Large intestine (tissue), 3 donors: ENCODE measurements at regions not wholly inside any gene's neighbourhood (a gene's known extent, or its start where the extent isn't known, plus 50 kb on each side); places are given as distances from the start of the nearest gene placed in this dataset.

Experiments
- DNase-seq, 2 donors: peaks; one replicate each; pipeline versions ENCODE4 v3.0.0 to v3.0.0-alpha.2; 2013
- H3K27ac ChIP-seq: one replicate; pipeline ENCODE4 v1.5.1; 2013; ENCODE audit warnings: low read length
- H3K27me3 ChIP-seq: 2 replicates; pipeline ENCODE4 v1.6.1; 2013; ENCODE audit warnings: low read length; ENCODE audit not compliant: control insufficient read depth, insufficient read depth
- H3K36me3 ChIP-seq: 2 replicates; pipeline ENCODE4 v1.6.1; 2013; ENCODE audit warnings: low read length; ENCODE audit not compliant: control insufficient read depth, insufficient read depth
- H3K4me1 ChIP-seq: one replicate; pipeline ENCODE4 v1.6.1; 2013; ENCODE audit warnings: low read length; ENCODE audit not compliant: control insufficient read depth, insufficient read depth
- H3K4me3 ChIP-seq: one replicate; pipeline ENCODE4 v1.5.1; 2013; ENCODE audit warnings: low read length
- H3K9me3 ChIP-seq: one replicate; pipeline ENCODE4 v1.6.1; 2013; ENCODE audit warnings: mild to moderate bottlenecking, low read depth, low read length, moderate library complexity; ENCODE audit not compliant: control insufficient read depth
- WGBS: methylation state at CpG from one replicate; pipeline ENCODE4 v1.1.5; 2013; ENCODE audit warnings: low lambda C conversion rate; ENCODE audit not compliant: insufficient coverage; 5-methylcytosine and 5-hydroxymethylcytosine counted together

GRCh38 chr13:44118881-44119280 lies 239.2 kb downstream of the LACC1 start:
- Histone ChIP-seq H3K4me3 (no peak overlapping the region), H3K36me3 (no peaks in the 10 kb centered on the region), H3K27me3 (no peaks in the 10 kb centered on the region), H3K27ac (no peak overlapping the region), H3K4me1 (peaks cover 6% of the 10 kb centered on the region), H3K9me3 (peaks cover 10% of the 10 kb centered on the region)
- DNase-seq: no peak

- no peak for DNase-seq
- Histone ChIP-seq H3K4me1 (peaks cover 6% of the 10 kb centered on the region), H3K27ac (no peak overlapping the region), H3K36me3 (no peaks in the 10 kb centered on the region), H3K9me3 (peaks cover 12% of the 10 kb centered on the region), H3K4me3 (no peak overlapping the region), H3K27me3 (no peaks in the 10 kb centered on the region)
- no CpG with 5 or more reads among the region's 2 CpGs for WGBS
Measured at GRCh38 chr13:44120043-44120442, 240.3 kb downstream of the LACC1 start.

DNA sequence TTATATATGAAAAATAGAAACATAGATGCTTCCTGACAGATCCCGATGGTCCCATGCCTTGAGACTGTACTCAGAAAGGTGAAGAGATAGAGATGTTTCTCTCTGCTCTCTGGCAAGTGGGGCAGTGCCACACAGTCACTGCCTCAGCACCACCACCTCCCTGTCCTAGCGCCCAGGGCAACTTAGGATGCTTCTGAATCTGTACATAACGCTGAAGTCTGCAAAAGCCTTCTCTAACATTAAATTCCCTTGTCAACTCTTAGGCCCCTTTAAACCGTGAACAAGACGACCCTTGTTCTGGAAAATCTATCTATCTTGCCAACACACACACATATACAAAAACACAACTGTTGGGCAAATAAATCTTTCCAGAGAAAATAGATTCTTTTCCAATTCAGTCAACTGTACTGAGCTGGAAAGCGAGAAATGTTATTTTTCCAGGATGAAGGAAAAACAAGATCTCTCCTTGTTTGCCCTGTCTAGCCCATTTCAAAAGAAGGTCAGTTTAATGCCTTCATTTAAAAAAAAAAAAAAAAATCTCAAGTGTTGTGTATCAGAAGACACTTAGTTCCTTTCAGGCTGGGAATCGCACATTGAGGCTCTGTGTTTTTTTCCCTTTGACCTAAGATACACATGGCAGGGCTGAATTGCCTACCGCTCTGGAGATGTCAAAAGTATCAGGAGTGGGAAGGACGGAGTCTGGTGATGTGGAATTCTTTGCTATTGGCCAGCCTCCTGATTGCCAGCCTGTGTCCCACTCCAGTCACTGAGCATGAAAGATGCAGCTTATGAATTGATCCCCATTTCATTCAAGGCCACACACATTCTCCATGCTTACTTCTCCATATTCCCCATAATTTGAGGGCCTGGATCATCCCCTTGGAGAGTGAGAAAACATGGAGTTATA lies 241.4 kb downstream of the LACC1 start:
- Histone ChIP-seq H3K36me3 (no peaks in the 10 kb centered on the region), H3K4me3 (no peak overlapping the region), H3K27ac (no peak overlapping the region), H3K9me3 (peaks cover 12% of the 10 kb centered on the region), H3K27me3 (no peaks in the 10 kb centered on the region), H3K4me1 (peaks cover 6% of the 10 kb centered on the region)
- 94% methylated on average over 3 of the region's 9 CpGs for WGBS
- DNase-seq: no peak

- Histone ChIP-seq H3K27me3 (no peaks in the 10 kb centered on the region), H3K36me3 (no peaks in the 10 kb centered on the region), H3K4me1 (no peaks in the 10 kb centered on the region), H3K9me3 (peaks cover 12% of the 10 kb centered on the region), H3K4me3 (no peak overlapping the region), H3K27ac (no peak overlapping the region)
- DNase-seq: no peak
- WGBS: no CpG with 5 or more reads among the region's 1 CpG
Measured at GRCh38 chr13:44124352-44124751, 244.6 kb downstream of the LACC1 start.

DNA sequence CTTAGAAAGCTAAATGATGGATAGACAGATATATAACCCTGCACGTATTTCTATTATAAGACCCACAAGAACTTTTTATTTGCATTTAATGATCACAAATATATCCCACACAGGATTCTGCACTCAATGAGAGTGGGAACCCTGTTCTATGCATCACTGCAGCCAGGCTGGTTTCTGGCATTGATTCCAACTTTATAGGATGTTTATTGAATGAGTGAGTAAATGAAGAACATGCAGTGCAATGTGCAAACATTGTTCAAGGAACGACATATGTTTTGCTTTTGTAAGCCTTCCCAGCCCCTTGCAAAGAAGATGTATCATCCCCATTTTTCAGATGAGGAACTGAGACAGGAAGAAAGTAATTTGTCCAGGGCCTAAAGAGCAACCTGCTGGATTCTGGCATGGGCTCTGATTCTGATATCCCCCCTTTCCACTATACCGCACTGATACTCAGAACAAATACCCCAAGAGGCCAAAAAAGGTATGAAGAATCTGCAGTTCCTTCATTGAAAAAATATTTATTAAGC lies 246.3 kb downstream of the LACC1 start:
- Histone ChIP-seq H3K27ac (no peak overlapping the region), H3K4me1 (no peaks in the 10 kb centered on the region), H3K4me3 (no peak overlapping the region), H3K27me3 (no peaks in the 10 kb centered on the region), H3K36me3 (no peaks in the 10 kb centered on the region), H3K9me3 (peaks cover 12% of the 10 kb centered on the region)
- DNase-seq: no peak
- WGBS: no CpG with 5 or more reads among the region's 3 CpGs

DNA sequence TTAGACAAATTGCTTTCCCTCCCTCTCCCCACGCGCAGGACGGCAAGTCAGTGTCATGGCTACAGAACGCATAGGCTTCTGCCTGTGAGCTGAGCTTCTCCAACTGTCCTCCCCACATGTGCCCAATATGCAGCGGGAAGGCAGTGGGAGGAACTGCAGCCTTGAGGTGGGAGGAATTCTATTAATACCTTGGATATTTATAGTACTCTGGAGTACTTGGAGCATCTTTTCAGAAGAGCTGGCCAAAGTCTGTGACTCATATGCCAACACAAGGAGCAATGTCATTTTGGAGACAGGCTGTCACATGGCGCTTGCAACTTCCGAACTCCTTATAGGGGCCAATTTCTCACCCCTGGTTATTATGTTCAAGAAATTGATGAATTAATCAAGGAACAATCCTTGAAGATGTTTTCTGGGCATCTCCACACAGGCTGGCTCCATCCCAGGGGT lies 245.0 kb upstream of the SERP2 start:
- H3K9me3 ChIP-seq: peaks cover 6% of the 10 kb centered on the region
- no peaks in the 10 kb centered on the region for H3K36me3 ChIP-seq
- no peak for DNase-seq
- H3K27ac ChIP-seq: no peak overlapping the region
- H3K4me1 ChIP-seq: no peaks in the 10 kb centered on the region
- no peaks in the 10 kb centered on the region for H3K27me3 ChIP-seq
- no peak overlapping the region for H3K4me3 ChIP-seq
- WGBS: no CpG with 5 or more reads among the region's 7 CpGs

- Histone ChIP-seq H3K4me3 (no peak overlapping the region), H3K9me3 (no peaks in the 10 kb centered on the region), H3K27me3 (no peaks in the 10 kb centered on the region), H3K4me1 (no peaks in the 10 kb centered on the region), H3K27ac (no peak overlapping the region), H3K36me3 (no peaks in the 10 kb centered on the region)
- no peak for DNase-seq
- WGBS: 100% methylated on average over 1 of the region's 2 CpGs
Measured at GRCh38 chr13:44129418-44129817, 244.2 kb upstream of the SERP2 start.

GRCh38 chr13:44131069-44131614 lies 242.5 kb upstream of the SERP2 start:
- no peak overlapping the region for H3K4me3 ChIP-seq
- H3K27ac ChIP-seq: no peak overlapping the region
- no peaks in the 10 kb centered on the region for H3K9me3 ChIP-seq
- H3K4me1 ChIP-seq: no peaks in the 10 kb centered on the region
- no peaks in the 10 kb centered on the region for H3K27me3 ChIP-seq
- DNase-seq: no peak
- H3K36me3 ChIP-seq: no peaks in the 10 kb centered on the region
- WGBS: no CpG with 5 or more reads among the region's 5 CpGs

DNA sequence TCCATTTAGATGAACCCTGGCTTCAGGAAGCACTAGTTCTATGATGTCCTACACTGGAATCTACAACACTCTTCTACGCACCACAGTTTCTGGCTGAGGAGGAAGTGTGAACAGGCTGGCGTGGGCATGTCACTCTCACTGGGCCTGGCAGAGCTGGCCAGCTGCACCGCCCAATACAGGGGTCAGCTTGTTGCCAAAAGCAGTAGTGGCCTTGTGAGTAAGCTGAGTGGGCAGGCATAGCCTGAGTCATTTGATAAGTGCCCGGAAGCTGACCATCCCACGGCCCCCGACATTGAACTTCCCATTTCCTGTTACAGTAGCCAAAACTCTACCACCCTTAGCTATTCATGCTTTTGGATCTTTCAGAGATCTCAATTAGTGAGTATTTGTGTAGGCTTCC lies 240.9 kb upstream of the SERP2 start:
- Histone ChIP-seq H3K27me3 (no peaks in the 10 kb centered on the region), H3K9me3 (no peaks in the 10 kb centered on the region), H3K27ac (no peak overlapping the region), H3K4me1 (no peaks in the 10 kb centered on the region), H3K4me3 (no peak overlapping the region), H3K36me3 (no peaks in the 10 kb centered on the region)
- WGBS: no CpG with 5 or more reads among the region's 6 CpGs
- DNase-seq: no peak

GRCh38 chr13:44133626-44134025 lies 240.0 kb upstream of the SERP2 start:
- Histone ChIP-seq H3K4me3 (no peak overlapping the region), H3K36me3 (no peaks in the 10 kb centered on the region), H3K27ac (no peak overlapping the region), H3K4me1 (no peaks in the 10 kb centered on the region), H3K27me3 (no peaks in the 10 kb centered on the region), H3K9me3 (no peaks in the 10 kb centered on the region)
- WGBS: no CpG with 5 or more reads among the region's 3 CpGs
- DNase-seq: no peak
